Activated CD4-positive, alpha-beta memory T cell treated with anti-CD3 and anti-CD28 coated beads, Interleukin-2, amount 10 ng/mL, durations not matched to agents 7 days and 5 days (primary cell): ENCODE measurements at regions not wholly inside any gene's neighbourhood (a gene's known extent, or its start where the extent isn't known, plus 50 kb on each side); places are given as distances from the start of the nearest gene placed in this dataset.
"Not testable (repeated sequence)": the region's sequence is repeated elsewhere in the genome, so short reads cannot be mapped to it uniquely, and the experiment has no call there.

Source experiments
- CTCF ChIA-PET: fragments of 350-600 bp; sonication (Branson Sonifier 250); formaldehyde crosslinking; loops from one replicate; lab custom pipeline; 2021; ENCODE audit warnings: antibody characterized with exemption, inconsistent platforms; lab: Charles Lee
- POLR2A ChIA-PET: fragments of 350-600 bp; sonication (Branson Sonifier 250); formaldehyde crosslinking; loops from one replicate; lab custom pipeline; 2021; ENCODE audit warnings: antibody characterized with exemption; lab: Charles Lee
- DNase-seq: peaks from one replicate; pipeline ENCODE4 v3.0.0-alpha.2; 2020
- H3K27ac Mint-ChIP-seq: one replicate; pipeline ENCODE4 v1.8.0; 2021; ENCODE audit warnings: mild to moderate bottlenecking, mixed read lengths
- H3K27me3 Mint-ChIP-seq: one replicate; pipeline ENCODE4 v1.8.0; 2021; ENCODE audit warnings: mixed read lengths
- H3K36me3 Mint-ChIP-seq: one replicate; pipeline ENCODE4 v1.8.0; 2021; ENCODE audit warnings: low read depth, mixed read lengths
- H3K4me1 Mint-ChIP-seq: one replicate; pipeline ENCODE4 v1.8.0; 2021; ENCODE audit warnings: mixed read lengths
- H3K4me3 Mint-ChIP-seq: one replicate; pipeline ENCODE4 v1.8.0; 2021; ENCODE audit warnings: mild to moderate bottlenecking, mixed read lengths
- H3K9me3 Mint-ChIP-seq: one replicate; pipeline ENCODE4 v1.8.0; 2021; ENCODE audit warnings: mixed read lengths

- Mint-ChIP-seq H3K36me3 (no peaks in the 10 kb centered on the region), H3K4me1 (peaks cover 9% of the 10 kb centered on the region), H3K27ac (no peak overlapping the region), H3K9me3 (peaks cover 2% of the 10 kb centered on the region), H3K27me3 (peaks cover 7% of the 10 kb centered on the region), H3K4me3 (no peak overlapping the region)
- no peak for DNase-seq
- POLR2A ChIA-PET: no interaction called here
- CTCF ChIA-PET: no interaction called here
These were observed 119.1 kb upstream of the HAPLN1 start for GRCh38 chr5:83839788-83840187.

GRCh38 chr5:83839256-83839655, 118.6 kb upstream of the HAPLN1 start:
- Mint-ChIP-seq H3K27ac (no peak overlapping the region), H3K4me3 (no peak overlapping the region), H3K4me1 (peaks cover 4% of the 10 kb centered on the region), H3K36me3 (no peaks in the 10 kb centered on the region), H3K9me3 (peaks cover 2% of the 10 kb centered on the region), H3K27me3 (peaks cover 7% of the 10 kb centered on the region)
- DNase-seq: no peak
- ChIA-PET CTCF (no interaction called here), POLR2A (no interaction called here)

GRCh38 chr5:83837265-83837907, 116.7 kb upstream of the HAPLN1 start:
- POLR2A ChIA-PET: no interaction called here
- DNase-seq: no peak
- Mint-ChIP-seq H3K9me3 (peaks cover 2% of the 10 kb centered on the region), H3K27me3 (peaks cover 7% of the 10 kb centered on the region), H3K27ac (no peak overlapping the region), H3K36me3 (no peaks in the 10 kb centered on the region), H3K4me1 (no peaks in the 10 kb centered on the region), H3K4me3 (no peak overlapping the region)
- CTCF ChIA-PET: no interaction called here

- Mint-ChIP-seq H3K4me3 (no peak overlapping the region), H3K27ac (no peak overlapping the region), H3K9me3 (peaks cover 2% of the 10 kb centered on the region), H3K27me3 (peaks cover 5% of the 10 kb centered on the region), H3K4me1 (no peaks in the 10 kb centered on the region), H3K36me3 (no peaks in the 10 kb centered on the region)
- ChIA-PET POLR2A (no interaction called here), CTCF (no interaction called here)
- no peak for DNase-seq
These were observed 113.7 kb upstream of the HAPLN1 start for GRCh38 chr5:83834306-83834705.

GRCh38 chr5:83831834-83832233, 111.2 kb upstream of the HAPLN1 start:
- no peak for DNase-seq
- no peaks in the 10 kb centered on the region for H3K36me3 Mint-ChIP-seq
- no peak overlapping the region for H3K4me3 Mint-ChIP-seq
- H3K4me1 Mint-ChIP-seq: no peaks in the 10 kb centered on the region
- POLR2A ChIA-PET: no interaction called here
- peaks cover 2% of the 10 kb centered on the region for H3K27me3 Mint-ChIP-seq
- CTCF ChIA-PET: no interaction called here
- no peak overlapping the region for H3K27ac Mint-ChIP-seq
- H3K9me3 Mint-ChIP-seq: peaks cover 2% of the 10 kb centered on the region

- CTCF ChIA-PET: no interaction called here
- no peak for DNase-seq
- Mint-ChIP-seq H3K9me3 (no peaks in the 10 kb centered on the region), H3K36me3 (no peaks in the 10 kb centered on the region), H3K4me1 (no peaks in the 10 kb centered on the region), H3K27ac (no peak overlapping the region), H3K4me3 (no peak overlapping the region), H3K27me3 (no peaks in the 10 kb centered on the region)
- POLR2A ChIA-PET: no interaction called here
These were observed 106.5 kb upstream of the HAPLN1 start for GRCh38 chr5:83827111-83827557.

- Mint-ChIP-seq H3K27ac (no peak overlapping the region), H3K9me3 (no peaks in the 10 kb centered on the region), H3K4me3 (no peak overlapping the region), H3K36me3 (no peaks in the 10 kb centered on the region), H3K27me3 (no peaks in the 10 kb centered on the region), H3K4me1 (no peaks in the 10 kb centered on the region)
- POLR2A ChIA-PET: no interaction called here
- CTCF ChIA-PET: no interaction called here
- DNase-seq: no peak
These were observed 96.9 kb upstream of the HAPLN1 start for GRCh38 chr5:83817591-83817990.

- Mint-ChIP-seq H3K36me3 (no peaks in the 10 kb centered on the region), H3K4me1 (no peaks in the 10 kb centered on the region), H3K9me3 (no peaks in the 10 kb centered on the region), H3K27me3 (no peaks in the 10 kb centered on the region), H3K4me3 (no peak overlapping the region), H3K27ac (no peak overlapping the region)
- ChIA-PET CTCF (interaction anchor here (0.6 kb wide), 1 partner anchor 429 kb away, joined by 4 read pairs; no protein-coding TSS in a partner anchor), POLR2A (no interaction called here)
- no peak for DNase-seq
These were observed 95.0 kb upstream of the HAPLN1 start for GRCh38 chr5:83815661-83816060.

GRCh38 chr5:83810511-83810910, 89.9 kb upstream of the HAPLN1 start:
- H3K9me3 Mint-ChIP-seq: no peaks in the 10 kb centered on the region
- POLR2A ChIA-PET: no interaction called here
- no peaks in the 10 kb centered on the region for H3K4me1 Mint-ChIP-seq
- no peak for DNase-seq
- no peak overlapping the region for H3K27ac Mint-ChIP-seq
- H3K4me3 Mint-ChIP-seq: no peak overlapping the region
- H3K27me3 Mint-ChIP-seq: no peaks in the 10 kb centered on the region
- CTCF ChIA-PET: no interaction called here
- no peaks in the 10 kb centered on the region for H3K36me3 Mint-ChIP-seq

- H3K4me1 Mint-ChIP-seq: no peaks in the 10 kb centered on the region
- H3K4me3 Mint-ChIP-seq: no peak overlapping the region
- no peaks in the 10 kb centered on the region for H3K9me3 Mint-ChIP-seq
- no peaks in the 10 kb centered on the region for H3K27me3 Mint-ChIP-seq
- ChIA-PET CTCF (no interaction called here), POLR2A (no interaction called here)
- no peaks in the 10 kb centered on the region for H3K36me3 Mint-ChIP-seq
- DNase-seq: no peak
- no peak overlapping the region for H3K27ac Mint-ChIP-seq
These were observed 82.0 kb upstream of the HAPLN1 start for GRCh38 chr5:83802686-83803085.

GRCh38 chr5:83800201-83800600, 79.5 kb upstream of the HAPLN1 start:
- Mint-ChIP-seq H3K27ac (no peak overlapping the region), H3K27me3 (no peaks in the 10 kb centered on the region), H3K9me3 (no peaks in the 10 kb centered on the region), H3K4me1 (no peaks in the 10 kb centered on the region), H3K4me3 (no peak overlapping the region), H3K36me3 (no peaks in the 10 kb centered on the region)
- no peak for DNase-seq
- POLR2A ChIA-PET: no interaction called here
- CTCF ChIA-PET: no interaction called here

GRCh38 chr5:83799020-83799419, 78.4 kb upstream of the HAPLN1 start:
- H3K36me3 Mint-ChIP-seq, CTCF ChIA-PET, DNase-seq, H3K27me3 Mint-ChIP-seq, POLR2A ChIA-PET, H3K9me3 Mint-ChIP-seq, H3K4me1 Mint-ChIP-seq, H3K4me3 Mint-ChIP-seq, H3K27ac Mint-ChIP-seq: not testable (repeated sequence)

- Mint-ChIP-seq H3K4me1 (no peaks in the 10 kb centered on the region), H3K9me3 (no peaks in the 10 kb centered on the region), H3K4me3 (no peak overlapping the region), H3K27ac (no peak overlapping the region), H3K36me3 (no peaks in the 10 kb centered on the region), H3K27me3 (no peaks in the 10 kb centered on the region)
- CTCF ChIA-PET: no interaction called here
- POLR2A ChIA-PET: no interaction called here
- DNase-seq: no peak
These were observed 68.7 kb upstream of the HAPLN1 start for GRCh38 chr5:83789371-83789770.

GRCh38 chr5:83787631-83788030, 67.0 kb upstream of the HAPLN1 start:
- POLR2A ChIA-PET: no interaction called here
- Mint-ChIP-seq H3K4me3 (no peak overlapping the region), H3K36me3 (no peaks in the 10 kb centered on the region), H3K27me3 (no peaks in the 10 kb centered on the region), H3K4me1 (no peaks in the 10 kb centered on the region), H3K27ac (no peak overlapping the region), H3K9me3 (no peaks in the 10 kb centered on the region)
- DNase-seq: no peak
- CTCF ChIA-PET: no interaction called here
